H9 (cell line): ENCODE measurements at regions not wholly inside any gene's neighbourhood (a gene's known extent, or its start where the extent isn't known, plus 50 kb on each side); places are given as distances from the start of the nearest gene placed in this dataset.

Source experiments
- DNase-seq: peaks from one replicate; pipeline ENCODE4 v3.0.0-alpha.2; 2017
- H2AFZ ChIP-seq: one replicate; pipeline ENCODE4 v1.6.1; 2013; ENCODE audit warnings: mild to moderate bottlenecking, low read length, control low read depth, moderate library complexity
- H2AK5ac ChIP-seq: 2 replicates; pipeline ENCODE4 v1.6.1; 2013; ENCODE audit warnings: low read length, control low read depth, mixed read lengths; ENCODE audit not compliant: insufficient read length
- H2BK120ac ChIP-seq: one replicate; pipeline ENCODE4 v1.6.1; 2013; ENCODE audit warnings: low read depth, mild to moderate bottlenecking, low read length, control low read depth, inconsistent platforms; ENCODE audit not compliant: poor library complexity, severe bottlenecking
- H2BK12ac ChIP-seq: 2 replicates; pipeline ENCODE4 v1.6.1; 2013; ENCODE audit warnings: low read length, control low read depth, mixed read lengths, low read depth; ENCODE audit not compliant: insufficient read length
- H2BK15ac ChIP-seq: 2 replicates; pipeline ENCODE4 v1.6.1; 2013; ENCODE audit warnings: low read depth, low read length, control low read depth
- H2BK20ac ChIP-seq: one replicate; pipeline ENCODE4 v1.6.1; 2013; ENCODE audit warnings: low read depth, mild to moderate bottlenecking, low read length, control low read depth, inconsistent platforms; ENCODE audit not compliant: poor library complexity, severe bottlenecking
- H2BK5ac ChIP-seq: 2 replicates; pipeline ENCODE4 v1.6.1; 2013; ENCODE audit warnings: low read length, control low read depth, mixed read lengths; ENCODE audit not compliant: insufficient read length
- H3K14ac ChIP-seq: 2 replicates; pipeline ENCODE4 v1.6.1; 2013; ENCODE audit warnings: low read length, control low read depth; ENCODE audit not compliant: insufficient read depth
- H3K18ac ChIP-seq: 2 replicates; pipeline ENCODE4 v1.6.1; 2013; ENCODE audit warnings: low read depth, mild to moderate bottlenecking, mixed read lengths, low read length, control low read depth; ENCODE audit not compliant: insufficient read length
- H3K23ac ChIP-seq: 2 replicates; pipeline ENCODE4 v1.6.1; 2013; ENCODE audit warnings: low read length, control low read depth, mixed read lengths, low read depth; ENCODE audit not compliant: insufficient read length
- H3K23me2 ChIP-seq: 2 replicates; pipeline ENCODE4 v1.6.1; 2013; ENCODE audit warnings: low read depth, mild to moderate bottlenecking, mixed read lengths, low read length, control low read depth; ENCODE audit not compliant: insufficient read length, poor library complexity, severe bottlenecking
- H3K27ac ChIP-seq: 2 replicates; pipeline ENCODE4 v1.5.1; 2013; ENCODE audit warnings: low read length, control low read depth, mixed read lengths, low read depth; ENCODE audit not compliant: insufficient read length
- H3K27me3 ChIP-seq: 2 replicates; pipeline ENCODE4 v1.6.1; 2013; ENCODE audit warnings: low read length, control low read depth, inconsistent platforms; ENCODE audit not compliant: insufficient read depth
- H3K4ac ChIP-seq: 2 replicates; pipeline ENCODE4 v1.6.1; 2013; ENCODE audit warnings: low read depth, mild to moderate bottlenecking, control low read depth, inconsistent platforms, low read length, moderate library complexity
- H3K4me1 ChIP-seq: 2 replicates; pipeline ENCODE4 v1.6.1; 2013; ENCODE audit warnings: low read length, control low read depth, inconsistent platforms; ENCODE audit not compliant: insufficient read depth
- H3K4me2 ChIP-seq: 2 replicates; pipeline ENCODE4 v1.6.1; 2013; ENCODE audit warnings: low read length, control low read depth, mixed read lengths; ENCODE audit not compliant: insufficient read length, insufficient read depth
- H3K56ac ChIP-seq: 2 replicates; pipeline ENCODE4 v1.6.1; 2013; ENCODE audit warnings: low read depth, mild to moderate bottlenecking, mixed read lengths, low read length, control low read depth; ENCODE audit not compliant: insufficient read length
- H3K79me1 ChIP-seq: 2 replicates; pipeline ENCODE4 v1.6.1; 2013; ENCODE audit warnings: low read depth, mild to moderate bottlenecking, moderate library complexity, low read length, control low read depth, inconsistent platforms; ENCODE audit not compliant: insufficient read depth, poor library complexity, severe bottlenecking
- H3K79me2 ChIP-seq: 2 replicates; pipeline ENCODE4 v1.6.1; 2013; ENCODE audit warnings: low read length, control low read depth, inconsistent platforms; ENCODE audit not compliant: insufficient read depth
- H3K9ac ChIP-seq: 2 replicates; pipeline ENCODE4 v1.6.1; 2013; ENCODE audit warnings: low read length, control low read depth, mixed read lengths; ENCODE audit not compliant: insufficient read length; ENCODE audit errors: extremely low read depth
- H3K9me3 ChIP-seq: one replicate; pipeline ENCODE4 v1.6.1; 2013; ENCODE audit warnings: low read depth, low read length, inconsistent platforms; ENCODE audit not compliant: control insufficient read depth
- H3T11ph ChIP-seq: one replicate; pipeline ENCODE4 v1.6.1; 2013; ENCODE audit warnings: mild to moderate bottlenecking, low read length, control low read depth, inconsistent platforms
- H4K20me1 ChIP-seq: one replicate; pipeline ENCODE4 v1.6.1; 2013; ENCODE audit not compliant: control insufficient read depth, insufficient read length, insufficient read depth
- H4K5ac ChIP-seq: 2 replicates; pipeline ENCODE4 v1.6.1; 2013; ENCODE audit warnings: low read depth, mild to moderate bottlenecking, mixed read lengths, low read length, control low read depth; ENCODE audit not compliant: insufficient read length
- H4K8ac ChIP-seq: replicated peaks from 2 replicates; pipeline ENCODE4 v1.6.1; 2013; ENCODE audit warnings: low read length, control low read depth, mixed read lengths, low read depth; ENCODE audit not compliant: insufficient read length
- H4K91ac ChIP-seq: 2 replicates; pipeline ENCODE4 v1.6.1; 2013; ENCODE audit warnings: low read depth, mild to moderate bottlenecking, moderate library complexity, mixed read lengths, low read length, control low read depth; ENCODE audit not compliant: insufficient read length
- H3K27ac Mint-ChIP-seq, 3 experiments: 2 replicates in 2 of 3; 3 replicates in 1 of 3; pipeline ENCODE4 v1.8.0; 2020 to 2021; ENCODE audit warnings: mixed read lengths in 3 of 3, mild to moderate bottlenecking in 1 of 3, moderate library complexity in 1 of 3
- H3K27me3 Mint-ChIP-seq: 2 replicates; pipeline ENCODE4 v1.8.0; 2021; ENCODE audit warnings: low read depth, mild to moderate bottlenecking, moderate library complexity, mixed read lengths
- H3K36me3 Mint-ChIP-seq, 3 experiments: 2 replicates in 2 of 3; 3 replicates in 1 of 3; pipeline ENCODE4 v1.8.0; 2020 to 2021; ENCODE audit warnings: low read depth in 3 of 3, mixed read lengths in 3 of 3; ENCODE audit not compliant: insufficient read depth in 1 of 3
- H3K4me1 Mint-ChIP-seq, 2 experiments: 2 replicates each; pipeline ENCODE4 v1.8.0; 2020; ENCODE audit warnings: mixed read lengths in 2 of 2
- H3K4me3 Mint-ChIP-seq, 2 experiments: 2 replicates in 1 of 2; 3 replicates in 1 of 2; pipeline ENCODE4 v1.8.0; 2020 to 2021; ENCODE audit warnings: mild to moderate bottlenecking in 2 of 2, mixed read lengths in 2 of 2, moderate library complexity in 1 of 2
- H3K9me3 Mint-ChIP-seq, 2 experiments: 2 replicates in 1 of 2; 3 replicates in 1 of 2; pipeline ENCODE4 v1.8.0; 2020; ENCODE audit warnings: mild to moderate bottlenecking in 2 of 2, mixed read lengths in 2 of 2, moderate library complexity in 1 of 2
- CTCF ChIP-seq: fragments of 200-600 bp; sonication (generic); conservative IDR thresholded peaks from 3 replicates; pipeline ENCODE4 v1.8.0; 2021; ENCODE audit warnings: antibody characterized with exemption, mild to moderate bottlenecking
- WGBS: extraction: QIAGEN DNeasy Blood & Tissue Kit; methylation state at CpG from one replicate; pipeline ENCODE4 v1.1.7; 2013; ENCODE audit warnings: missing lambda C conversion rate, low lambda C conversion rate, mixed read lengths; ENCODE audit not compliant: insufficient read length; ENCODE audit errors: extremely low coverage; 5-methylcytosine and 5-hydroxymethylcytosine counted together

- H2BK20ac ChIP-seq, result no peak overlapping the region
- Mint-ChIP-seq H3K4me3 (no peak overlapping the region), H3K27me3 (no peaks in the 10 kb centered on the region), H3K4me1 (no peaks in the 10 kb centered on the region; a peak in 1 of 4 replicates), H3K27ac (no peak overlapping the region), H3K36me3 (no peaks in the 10 kb centered on the region), H3K9me3 (no peaks in the 10 kb centered on the region)
- H3K23ac ChIP-seq, result no peak overlapping the region
- H3K79me1 ChIP-seq, result no peaks in the 10 kb centered on the region
- no peak overlapping the region for H3K27ac ChIP-seq
- H3K4me2 ChIP-seq, result no peak overlapping the region
- WGBS, result no CpG with 5 or more reads among the region's 2 CpGs
- H3K18ac ChIP-seq, result no peak overlapping the region
- no peak overlapping the region for H3K9ac ChIP-seq
- H2BK5ac ChIP-seq, result no peak overlapping the region
- H3K4ac ChIP-seq, result no peak overlapping the region
- H4K5ac ChIP-seq, result no peak overlapping the region
- H2AFZ ChIP-seq, result no peak overlapping the region
- H3K56ac ChIP-seq, result no peak overlapping the region
- no peaks in the 10 kb centered on the region for H4K20me1 ChIP-seq
- no peak overlapping the region for H3K14ac ChIP-seq
- H2BK12ac ChIP-seq, result no peak overlapping the region
- H4K8ac ChIP-seq, result no peak overlapping the region
- H3K9me3 ChIP-seq, result no peaks in the 10 kb centered on the region
- no peak overlapping the region for H4K91ac ChIP-seq
- no peaks in the 10 kb centered on the region for H3K79me2 ChIP-seq
- H3K23me2 ChIP-seq, result no peaks in the 10 kb centered on the region
- no peak for TF ChIP-seq CTCF
- no peak overlapping the region for H3T11ph ChIP-seq
- H2AK5ac ChIP-seq, result no peak overlapping the region
- H3K4me1 ChIP-seq, result no peaks in the 10 kb centered on the region
- H2BK15ac ChIP-seq, result no peak overlapping the region
- H3K27me3 ChIP-seq, result no peaks in the 10 kb centered on the region
- no peak for DNase-seq
- no peak overlapping the region for H2BK120ac ChIP-seq
Observed at GRCh38 chr10:44725404-44725803, 185.7 kb upstream of the TMEM72 start.
